NT2/D1 (cell line): ENCODE measurements at regions not wholly inside any gene's neighbourhood (a gene's known extent, or its start where the extent isn't known, plus 50 kb on each side); places are given as distances from the start of the nearest gene placed in this dataset.

Experiments used
- DNase-seq: peaks from one replicate; pipeline ENCODE4 v3.0.0-alpha.2; 2011; ENCODE audit warnings: low read depth, low spot score
- H3K27me3 ChIP-seq: 2 replicates; pipeline ENCODE4 v1.6.0; 2011; ENCODE audit warnings: mild to moderate bottlenecking; ENCODE audit not compliant: insufficient read length, insufficient read depth
- H3K36me3 ChIP-seq: 2 replicates; pipeline ENCODE4 v1.6.1; 2011; ENCODE audit warnings: mild to moderate bottlenecking, low read length, mixed read lengths; ENCODE audit not compliant: insufficient read depth, insufficient read length
- H3K4me1 ChIP-seq: 2 replicates; pipeline ENCODE4 v1.5.1; 2011; ENCODE audit not compliant: insufficient read depth, insufficient read length
- H3K4me3 ChIP-seq: 2 replicates; pipeline ENCODE4 v1.5.1; 2011; ENCODE audit warnings: low read depth; ENCODE audit not compliant: insufficient read length
- H3K9ac ChIP-seq: 2 replicates; pipeline ENCODE4 v1.6.0; 2011; ENCODE audit warnings: low read depth; ENCODE audit not compliant: insufficient read length
- H3K9me3 ChIP-seq: 2 replicates; pipeline ENCODE4 v1.5.1; 2011; ENCODE audit warnings: mild to moderate bottlenecking, low read length; ENCODE audit not compliant: insufficient read depth
- SUZ12 ChIP-seq: IDR thresholded peaks from 2 replicates; pipeline ENCODE4 v1.6.1; 2011; ENCODE audit not compliant: insufficient read length, insufficient read depth; ENCODE audit errors: extremely low read depth
- YY1 ChIP-seq: IDR thresholded peaks from 2 replicates; pipeline ENCODE4 v1.6.1; 2011; ENCODE audit not compliant: insufficient read length, insufficient read depth
- ZNF274 ChIP-seq: IDR thresholded peaks from 2 replicates; pipeline ENCODE4 v1.6.1; 2011; ENCODE audit warnings: mild to moderate bottlenecking, low read depth, low read length

GRCh38 chr7:50226145-50226544 is 78.4 kb upstream of the IKZF1 start:
- Histone ChIP-seq H3K4me1 (no peaks in the 10 kb centered on the region), H3K9me3 (peaks cover 43% of the 10 kb centered on the region), H3K4me3 (no peak overlapping the region), H3K36me3 (no peaks in the 10 kb centered on the region), H3K27me3 (no peaks in the 10 kb centered on the region), H3K9ac (no peak overlapping the region)
- TF ChIP-seq SUZ12: no peak
- no peak for TF ChIP-seq YY1
- TF ChIP-seq ZNF274: no peak
- DNase-seq: no peak

GRCh38 chr7:50221433-50221832 is 83.1 kb upstream of the IKZF1 start:
- H3K36me3 ChIP-seq: no peaks in the 10 kb centered on the region

GRCh38 chr7:50221028-50221427 is 83.5 kb upstream of the IKZF1 start:
- Histone ChIP-seq H3K9ac (no peak overlapping the region), H3K9me3 (peaks cover 18% of the 10 kb centered on the region), H3K27me3 (no peaks in the 10 kb centered on the region), H3K4me1 (no peaks in the 10 kb centered on the region), H3K4me3 (no peak overlapping the region), H3K36me3 (no peaks in the 10 kb centered on the region)
- no peak for TF ChIP-seq YY1
- TF ChIP-seq SUZ12: no peak
- no peak for TF ChIP-seq ZNF274
- DNase-seq: no peak

More at GRCh38 chr7:50221433-50221832, 83.1 kb upstream of the IKZF1 start:
- no peak overlapping the region for H3K9ac ChIP-seq
- H3K4me1 ChIP-seq: no peaks in the 10 kb centered on the region
- H3K9me3 ChIP-seq: peaks cover 18% of the 10 kb centered on the region
- H3K4me3 ChIP-seq: no peak overlapping the region
- H3K27me3 ChIP-seq: no peaks in the 10 kb centered on the region
- TF ChIP-seq YY1 (no peak), SUZ12 (no peak), ZNF274 (no peak)
- no peak for DNase-seq

GRCh38 chr7:50220273-50220672 is 84.2 kb upstream of the IKZF1 start:
- Histone ChIP-seq H3K36me3 (no peaks in the 10 kb centered on the region), H3K4me1 (no peaks in the 10 kb centered on the region), H3K9ac (no peak overlapping the region), H3K4me3 (no peak overlapping the region), H3K9me3 (peaks cover 18% of the 10 kb centered on the region), H3K27me3 (no peaks in the 10 kb centered on the region)
- DNase-seq: no peak
- TF ChIP-seq YY1 (no peak), ZNF274 (no peak), SUZ12 (no peak)

- Histone ChIP-seq H3K36me3 (no peaks in the 10 kb centered on the region), H3K4me3 (no peak overlapping the region), H3K9ac (no peak overlapping the region), H3K4me1 (no peaks in the 10 kb centered on the region), H3K9me3 (peaks cover 16% of the 10 kb centered on the region), H3K27me3 (no peaks in the 10 kb centered on the region)
- DNase-seq: no peak
- TF ChIP-seq ZNF274: no peak
- no peak for TF ChIP-seq SUZ12
- TF ChIP-seq YY1: no peak
Measured at GRCh38 chr7:50217821-50218281, 86.7 kb upstream of the IKZF1 start.

- no peak for DNase-seq
- no peak for TF ChIP-seq SUZ12
- no peak for TF ChIP-seq ZNF274
- TF ChIP-seq YY1: no peak
Measured at GRCh38 chr7:50217401-50217800, 87.1 kb upstream of the IKZF1 start.

GRCh38 chr7:50216626-50217025 is 87.9 kb upstream of the IKZF1 start:
- peaks cover 4% of the 10 kb centered on the region for H3K9me3 ChIP-seq
- H3K4me1 ChIP-seq: no peaks in the 10 kb centered on the region
- no peak for DNase-seq
- no peak overlapping the region for H3K4me3 ChIP-seq
- TF ChIP-seq SUZ12: no peak
- TF ChIP-seq ZNF274: no peak
- no peak for TF ChIP-seq YY1
- no peaks in the 10 kb centered on the region for H3K36me3 ChIP-seq
- no peaks in the 10 kb centered on the region for H3K27me3 ChIP-seq
- H3K9ac ChIP-seq: no peak overlapping the region

More at GRCh38 chr7:50217401-50217800, 87.1 kb upstream of the IKZF1 start:
- Histone ChIP-seq H3K27me3 (no peaks in the 10 kb centered on the region), H3K9me3 (peaks cover 11% of the 10 kb centered on the region), H3K9ac (no peak overlapping the region), H3K36me3 (no peaks in the 10 kb centered on the region), H3K4me3 (no peak overlapping the region), H3K4me1 (no peaks in the 10 kb centered on the region)

- Histone ChIP-seq H3K4me3 (no peak overlapping the region), H3K36me3 (no peaks in the 10 kb centered on the region), H3K9me3 (no peaks in the 10 kb centered on the region), H3K27me3 (no peaks in the 10 kb centered on the region), H3K4me1 (no peaks in the 10 kb centered on the region), H3K9ac (no peak overlapping the region)
- no peak for DNase-seq
- TF ChIP-seq ZNF274 (no peak), SUZ12 (no peak), YY1 (no peak)
Measured at GRCh38 chr7:50214771-50215170, 89.7 kb upstream of the IKZF1 start.
